ENCODE measurements at regions not wholly inside any gene's neighbourhood (a gene's known extent, or its start where the extent isn't known, plus 50 kb on each side); places are given as distances from the start of the nearest gene placed in this dataset.
"Not testable (repeated sequence)": the region's sequence is repeated elsewhere in the genome, so short reads cannot be mapped to it uniquely, and the experiment has no call there.

- no peak for DNase-seq
Observed at GRCh38 chr12:13552830-13553229, 356.3 kb downstream of the EMP1 start.

GRCh38 chr12:13547283-13547682, 350.8 kb downstream of the EMP1 start:
- DNase-seq = no peak

- no peak for DNase-seq
Observed at GRCh38 chr12:13546231-13546630, 349.7 kb downstream of the EMP1 start.

GRCh38 chr12:13539051-13539450, 342.5 kb downstream of the EMP1 start:
- DNase-seq = no peak

- no peak for DNase-seq
Observed at GRCh38 chr12:13538136-13538535, 341.6 kb downstream of the EMP1 start.

GRCh38 chr12:13537623-13538022, 341.1 kb downstream of the EMP1 start:
- no peak for DNase-seq

- no peak for DNase-seq
Observed at GRCh38 chr12:13536219-13536910, 339.8 kb downstream of the EMP1 start.

GRCh38 chr12:13534645-13535398, 338.3 kb downstream of the EMP1 start:
- peak; percentile 80 for DNase-seq

- DNase-seq = no peak
Observed at GRCh38 chr12:13534242-13534641, 337.7 kb downstream of the EMP1 start.

- no peak for DNase-seq
Observed at GRCh38 chr12:13530966-13531365, 334.4 kb downstream of the EMP1 start.

GRCh38 chr12:13526185-13526921, 329.8 kb downstream of the EMP1 start:
- DNase-seq = not testable (repeated sequence)

- DNase-seq = no peak
Observed at GRCh38 chr12:13523536-13524307, 327.2 kb downstream of the EMP1 start.

- not testable (repeated sequence) for DNase-seq
Observed at GRCh38 chr12:13518034-13518433, 321.5 kb downstream of the EMP1 start.

GRCh38 chr12:13509740-13510139, 313.2 kb downstream of the EMP1 start:
- no peak for DNase-seq

- no peak for DNase-seq
Observed at GRCh38 chr12:13505636-13506035, 309.1 kb downstream of the EMP1 start.

- no peak for DNase-seq
Observed at GRCh38 chr12:13505224-13505623, 308.7 kb downstream of the EMP1 start.

- DNase-seq = no peak
Observed at GRCh38 chr12:13504736-13505135, 308.2 kb downstream of the EMP1 start.

GRCh38 chr12:13504074-13504473, 307.5 kb downstream of the EMP1 start:
- DNase-seq = no peak

GRCh38 chr12:13503094-13503835, 306.7 kb downstream of the EMP1 start:
- no peak for DNase-seq

- DNase-seq = no peak
Observed at GRCh38 chr12:13499008-13499407, 302.5 kb downstream of the EMP1 start.

GRCh38 chr12:13496111-13496510, 299.6 kb downstream of the EMP1 start:
- DNase-seq = peak; percentile 32

GRCh38 chr12:13489246-13489645, 292.7 kb downstream of the EMP1 start:
- DNase-seq = no peak
